GM23338 (cell line): ENCODE measurements at regions not wholly inside any gene's neighbourhood (a gene's known extent, or its start where the extent isn't known, plus 50 kb on each side); places are given as distances from the start of the nearest gene placed in this dataset.

Source experiments
- CREB1 ChIP-seq: fragments of 250-450 bp; sonication (Bioruptor Pico); IDR thresholded peaks from 2 replicates; pipeline ENCODE4 v1.5.0; 2020; ENCODE audit warnings: low read depth, mild to moderate bottlenecking, moderate library complexity
- CTCF ChIP-seq, 2 experiments: fragments of 200-600 bp in 1 of 2; sonication (generic) in 1 of 2; conservative IDR thresholded peaks; 2 replicates each; pipeline versions ENCODE4 v1.5.1 to v1.6.1; 2016 to 2017; ENCODE audit warnings: antibody characterized with exemption in 2 of 2, low read depth in 2 of 2, mild to moderate bottlenecking in 2 of 2, moderate library complexity in 1 of 2
- EZH2 ChIP-seq: fragments of 200-600 bp; sonication (generic); IDR thresholded peaks from one replicate; pipeline ENCODE4 v1.8.0; 2017; ENCODE audit warnings: antibody characterized with exemption, mild to moderate bottlenecking, low read depth; ENCODE audit not compliant: unreplicated experiment
- EZH2phosphoT487 ChIP-seq: fragments of 200-600 bp; sonication (generic); IDR thresholded peaks from one replicate; pipeline ENCODE4 v1.8.1; 2018; ENCODE audit warnings: antibody characterized with exemption; ENCODE audit not compliant: unreplicated experiment
- POLR2AphosphoS5 ChIP-seq: IDR thresholded peaks from 2 replicates; pipeline ENCODE4 v1.6.1; 2016; ENCODE audit warnings: antibody characterized with exemption, low read depth
- ZNF331 ChIP-seq: fragments of 250-450 bp; sonication (Bioruptor Pico); IDR thresholded peaks from 2 replicates; pipeline ENCODE4 v1.5.0; 2020; ENCODE audit warnings: low read depth, mild to moderate bottlenecking, moderate library complexity
- TF ChIP-seq, protein P1 (sequence below): IDR thresholded peaks from one replicate; pipeline ENCODE4 v1.6.1; 2018; ENCODE audit warnings: antibody characterized with exemption; ENCODE audit not compliant: unreplicated experiment

DNA sequence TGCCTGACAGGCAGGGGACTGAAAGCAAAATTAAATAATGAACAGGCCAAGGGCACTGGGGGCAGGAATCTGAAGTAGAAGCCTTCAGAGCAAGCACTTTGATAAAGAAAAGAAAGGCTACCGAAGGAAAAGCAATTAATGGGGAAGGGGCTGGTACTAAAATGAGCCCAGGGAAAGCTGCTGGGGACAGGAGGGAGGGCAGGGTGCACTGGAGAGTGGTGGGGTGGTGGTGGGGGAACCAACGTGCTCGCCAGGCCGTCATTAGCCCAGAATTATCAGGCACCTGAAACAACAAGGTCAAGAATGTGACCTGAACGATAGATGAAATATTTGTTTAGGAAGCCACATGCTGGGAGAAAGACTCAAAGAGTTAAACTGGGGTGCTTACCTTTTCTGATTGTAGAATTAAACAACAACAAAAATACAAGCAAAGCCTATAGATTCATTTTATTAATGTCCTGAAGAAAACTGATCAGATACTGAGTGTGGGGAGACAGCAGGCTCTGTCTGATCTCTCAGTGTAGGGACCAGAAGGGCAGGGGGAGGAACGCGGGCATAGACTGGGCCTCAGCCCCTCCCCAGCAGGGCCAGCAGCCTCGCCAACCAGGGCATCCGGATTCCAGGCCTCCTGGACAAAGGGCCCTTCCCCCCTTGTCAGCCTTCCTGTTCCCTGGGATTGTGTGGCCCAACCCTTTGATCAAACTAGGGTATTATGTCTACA lies 239.7 kb upstream of the KLF3 start:
- no peak for TF ChIP-seq CREB1
- no peak for TF ChIP-seq EZH2
- TF ChIP-seq CTCF (conservative IDR thresholded peaks at IDR 0.05; ENCODE audit: low read depth in 2 of 2), result no peak
- TF ChIP-seq EZH2phosphoT487, result no peak
- no peak for TF ChIP-seq POLR2AphosphoS5
- TF ChIP-seq, protein P1, sequence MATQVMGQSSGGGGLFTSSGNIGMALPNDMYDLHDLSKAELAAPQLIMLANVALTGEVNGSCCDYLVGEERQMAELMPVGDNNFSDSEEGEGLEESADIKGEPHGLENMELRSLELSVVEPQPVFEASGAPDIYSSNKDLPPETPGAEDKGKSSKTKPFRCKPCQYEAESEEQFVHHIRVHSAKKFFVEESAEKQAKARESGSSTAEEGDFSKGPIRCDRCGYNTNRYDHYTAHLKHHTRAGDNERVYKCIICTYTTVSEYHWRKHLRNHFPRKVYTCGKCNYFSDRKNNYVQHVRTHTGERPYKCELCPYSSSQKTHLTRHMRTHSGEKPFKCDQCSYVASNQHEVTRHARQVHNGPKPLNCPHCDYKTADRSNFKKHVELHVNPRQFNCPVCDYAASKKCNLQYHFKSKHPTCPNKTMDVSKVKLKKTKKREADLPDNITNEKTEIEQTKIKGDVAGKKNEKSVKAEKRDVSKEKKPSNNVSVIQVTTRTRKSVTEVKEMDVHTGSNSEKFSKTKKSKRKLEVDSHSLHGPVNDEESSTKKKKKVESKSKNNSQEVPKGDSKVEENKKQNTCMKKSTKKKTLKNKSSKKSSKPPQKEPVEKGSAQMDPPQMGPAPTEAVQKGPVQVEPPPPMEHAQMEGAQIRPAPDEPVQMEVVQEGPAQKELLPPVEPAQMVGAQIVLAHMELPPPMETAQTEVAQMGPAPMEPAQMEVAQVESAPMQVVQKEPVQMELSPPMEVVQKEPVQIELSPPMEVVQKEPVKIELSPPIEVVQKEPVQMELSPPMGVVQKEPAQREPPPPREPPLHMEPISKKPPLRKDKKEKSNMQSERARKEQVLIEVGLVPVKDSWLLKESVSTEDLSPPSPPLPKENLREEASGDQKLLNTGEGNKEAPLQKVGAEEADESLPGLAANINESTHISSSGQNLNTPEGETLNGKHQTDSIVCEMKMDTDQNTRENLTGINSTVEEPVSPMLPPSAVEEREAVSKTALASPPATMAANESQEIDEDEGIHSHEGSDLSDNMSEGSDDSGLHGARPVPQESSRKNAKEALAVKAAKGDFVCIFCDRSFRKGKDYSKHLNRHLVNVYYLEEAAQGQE, result no peak
- no peak for TF ChIP-seq ZNF331 (CRISPR knock-in tag)
